Stimulated activated naive B cell treated with anti-CD40 and anti-IgM and Interleukin-4, amounts not matched to agents 10 μg/mL and 1 μg/mL and 100 μg/mL, for 72 hours (primary cell): ENCODE measurements at regions not wholly inside any gene's neighbourhood (a gene's known extent, or its start where the extent isn't known, plus 50 kb on each side); places are given as distances from the start of the nearest gene placed in this dataset.
"Not testable (repeated sequence)": the region's sequence is repeated elsewhere in the genome, so short reads cannot be mapped to it uniquely, and the experiment has no call there.

Source experiments
- ATAC-seq, 2 donors: fragments of 150-1000 bp; cut with Tn5 transposase; replicated peaks; 2 replicates each; pipeline ENCODE4 v1.10.0; 2021; ENCODE audit warnings: moderate library complexity in 1 of 2
- DNase-seq: peaks from one replicate; pipeline ENCODE4 v3.0.0; 2021
- H3K27ac Mint-ChIP-seq: one replicate; pipeline ENCODE4 v1.8.0; 2022; ENCODE audit warnings: mild to moderate bottlenecking, mixed read lengths
- H3K27me3 Mint-ChIP-seq, 2 donors: one replicate each; pipeline ENCODE4 v1.8.0; 2022; ENCODE audit warnings: mixed read lengths in 2 of 2
- H3K36me3 Mint-ChIP-seq, 2 donors: one replicate each; pipeline ENCODE4 v1.8.0; 2022; ENCODE audit warnings: mixed read lengths in 2 of 2, mild to moderate bottlenecking in 1 of 2
- H3K4me1 Mint-ChIP-seq, 2 donors: one replicate each; pipeline ENCODE4 v1.8.0; 2022; ENCODE audit warnings: mixed read lengths in 2 of 2, mild to moderate bottlenecking in 1 of 2
- H3K4me3 Mint-ChIP-seq, 2 donors: one replicate each; pipeline ENCODE4 v1.8.0; 2022; ENCODE audit warnings: mild to moderate bottlenecking in 2 of 2, mixed read lengths in 2 of 2, moderate library complexity in 1 of 2
- H3K9me3 Mint-ChIP-seq, 2 donors: one replicate each; pipeline ENCODE4 v1.8.0; 2022; ENCODE audit warnings: mixed read lengths in 2 of 2, mild to moderate bottlenecking in 1 of 2

GRCh38 chrX:117508021-117508420 is 608.6 kb downstream of the KLHL13 start:
- H3K9me3 Mint-ChIP-seq = peaks cover 2 to 8% of the 10 kb centered on the region in 2 donors
- no peak overlapping the region for H3K4me3 Mint-ChIP-seq
- ATAC-seq = no peak
- H3K27ac Mint-ChIP-seq = no peak overlapping the region
- H3K4me1 Mint-ChIP-seq = no peaks in the 10 kb centered on the region
- H3K27me3 Mint-ChIP-seq = no peaks in the 10 kb centered on the region
- H3K36me3 Mint-ChIP-seq = no peaks in the 10 kb centered on the region
- no peak for DNase-seq

GRCh38 chrX:117487421-117487820 is 629.2 kb downstream of the KLHL13 start:
- no peak for ATAC-seq
- DNase-seq = no peak
- Mint-ChIP-seq H3K4me1 (no peaks in the 10 kb centered on the region), H3K4me3 (no peak overlapping the region), H3K27me3 (no peaks in the 10 kb centered on the region), H3K9me3 (peaks cover 0 to 2% of the 10 kb centered on the region in 2 donors), H3K27ac (no peak overlapping the region), H3K36me3 (no peaks in the 10 kb centered on the region)

GRCh38 chrX:117483950-117484349 is 632.7 kb downstream of the KLHL13 start:
- Mint-ChIP-seq H3K27ac (no peak overlapping the region), H3K36me3 (no peaks in the 10 kb centered on the region), H3K4me1 (no peaks in the 10 kb centered on the region), H3K27me3 (no peaks in the 10 kb centered on the region), H3K9me3 (peaks cover 0 to 7% of the 10 kb centered on the region in 2 donors), H3K4me3 (no peak overlapping the region)
- DNase-seq (no peak), ATAC-seq (no peak)

- no peaks in the 10 kb centered on the region for H3K27me3 Mint-ChIP-seq
- H3K27ac Mint-ChIP-seq = no peak overlapping the region
Measured at GRCh38 chrX:117458243-117458968, 658.2 kb downstream of the KLHL13 start.

GRCh38 chrX:117455787-117456186 is 660.8 kb downstream of the KLHL13 start:
- Mint-ChIP-seq H3K27me3 (no peaks in the 10 kb centered on the region), H3K36me3 (no peaks in the 10 kb centered on the region), H3K4me3 (no peak overlapping the region), H3K4me1 (no peaks in the 10 kb centered on the region), H3K9me3 (peaks cover 0 to 8% of the 10 kb centered on the region in 2 donors), H3K27ac (no peak overlapping the region)
- ATAC-seq (no peak), DNase-seq (no peak)

More at GRCh38 chrX:117458243-117458968, 658.2 kb downstream of the KLHL13 start:
- no peak overlapping the region for H3K4me3 Mint-ChIP-seq
- no peaks in the 10 kb centered on the region for H3K4me1 Mint-ChIP-seq
- no peaks in the 10 kb centered on the region for H3K36me3 Mint-ChIP-seq
- peaks cover under 1 to 16% of the 10 kb centered on the region in 2 donors for H3K9me3 Mint-ChIP-seq
- DNase-seq (no peak), ATAC-seq (no peak)

- H3K36me3 Mint-ChIP-seq = no peaks in the 10 kb centered on the region
- no peak overlapping the region for H3K4me3 Mint-ChIP-seq
- ATAC-seq = no peak
- no peak overlapping the region for H3K27ac Mint-ChIP-seq
- no peak for DNase-seq
- no peaks in the 10 kb centered on the region for H3K4me1 Mint-ChIP-seq
- peaks cover 0 to 2% of the 10 kb centered on the region in 2 donors for H3K9me3 Mint-ChIP-seq
- H3K27me3 Mint-ChIP-seq = no peaks in the 10 kb centered on the region
Measured at GRCh38 chrX:117429501-117429900, 687.1 kb downstream of the KLHL13 start.

GRCh38 chrX:117407449-117408150 is 709.0 kb downstream of the KLHL13 start:
- H3K4me1 Mint-ChIP-seq = no peaks in the 10 kb centered on the region
- ATAC-seq = no peak
- H3K9me3 Mint-ChIP-seq = peaks cover 0 to 5% of the 10 kb centered on the region in 2 donors
- no peak for DNase-seq
- no peak overlapping the region for H3K27ac Mint-ChIP-seq
- H3K27me3 Mint-ChIP-seq = no peaks in the 10 kb centered on the region
- no peak overlapping the region for H3K4me3 Mint-ChIP-seq
- H3K36me3 Mint-ChIP-seq = no peaks in the 10 kb centered on the region

- no peak for ATAC-seq
- Mint-ChIP-seq H3K27ac (no peak overlapping the region), H3K4me3 (no peak overlapping the region), H3K36me3 (no peaks in the 10 kb centered on the region), H3K9me3 (no peaks in the 10 kb centered on the region), H3K27me3 (no peaks in the 10 kb centered on the region), H3K4me1 (no peaks in the 10 kb centered on the region)
- no peak for DNase-seq
Measured at GRCh38 chrX:117400839-117401238, 715.8 kb downstream of the KLHL13 start.

GRCh38 chrX:117400005-117400404 is 716.6 kb downstream of the KLHL13 start:
- no peak for DNase-seq
- Mint-ChIP-seq H3K27ac (no peak overlapping the region), H3K4me1 (no peaks in the 10 kb centered on the region), H3K9me3 (no peaks in the 10 kb centered on the region), H3K27me3 (no peaks in the 10 kb centered on the region), H3K36me3 (no peaks in the 10 kb centered on the region), H3K4me3 (no peak overlapping the region)
- no peak for ATAC-seq

GRCh38 chrX:117397844-117398243 is 718.8 kb downstream of the KLHL13 start:
- Mint-ChIP-seq H3K4me1 (no peaks in the 10 kb centered on the region), H3K27me3 (no peaks in the 10 kb centered on the region), H3K36me3 (no peaks in the 10 kb centered on the region), H3K4me3 (no peak overlapping the region), H3K27ac (no peak overlapping the region), H3K9me3 (no peaks in the 10 kb centered on the region)
- DNase-seq (no peak), ATAC-seq (no peak)

- H3K4me1 Mint-ChIP-seq, ATAC-seq, H3K27ac Mint-ChIP-seq, DNase-seq, H3K27me3 Mint-ChIP-seq, H3K4me3 Mint-ChIP-seq, H3K9me3 Mint-ChIP-seq, H3K36me3 Mint-ChIP-seq: not testable (repeated sequence)
Measured at GRCh38 chrX:117394506-117395070, 722.0 kb downstream of the KLHL13 start.

- not testable (repeated sequence) for H3K4me1 Mint-ChIP-seq, H3K27ac Mint-ChIP-seq, H3K27me3 Mint-ChIP-seq
Measured at GRCh38 chrX:117392360-117392759, 724.2 kb downstream of the KLHL13 start.

GRCh38 chrX:117376460-117376859 is 740.1 kb downstream of the KLHL13 start:
- H3K9me3 Mint-ChIP-seq = peaks cover 0 to 4% of the 10 kb centered on the region in 2 donors
- no peak for ATAC-seq
- no peaks in the 10 kb centered on the region for H3K36me3 Mint-ChIP-seq

More at GRCh38 chrX:117392360-117392759, 724.2 kb downstream of the KLHL13 start:
- not testable (repeated sequence) for H3K4me3 Mint-ChIP-seq, ATAC-seq, DNase-seq, H3K9me3 Mint-ChIP-seq, H3K36me3 Mint-ChIP-seq

GRCh38 chrX:117335209-117335608 is 781.4 kb downstream of the KLHL13 start:
- Mint-ChIP-seq H3K4me3 (no peak overlapping the region), H3K9me3 (peaks cover 1 to 4% of the 10 kb centered on the region in 2 donors), H3K36me3 (no peaks in the 10 kb centered on the region), H3K27me3 (no peaks in the 10 kb centered on the region), H3K27ac (no peak overlapping the region), H3K4me1 (no peaks in the 10 kb centered on the region)
- ATAC-seq (no peak), DNase-seq (no peak)

More at GRCh38 chrX:117376460-117376859, 740.1 kb downstream of the KLHL13 start:
- DNase-seq = no peak
- H3K27ac Mint-ChIP-seq = no peak overlapping the region
- no peaks in the 10 kb centered on the region for H3K27me3 Mint-ChIP-seq
- H3K4me1 Mint-ChIP-seq = no peaks in the 10 kb centered on the region
- no peak overlapping the region for H3K4me3 Mint-ChIP-seq

- Mint-ChIP-seq H3K36me3 (no peaks in the 10 kb centered on the region), H3K4me3 (no peak overlapping the region), H3K27me3 (no peaks in the 10 kb centered on the region), H3K27ac (no peak overlapping the region), H3K4me1 (no peaks in the 10 kb centered on the region), H3K9me3 (peaks cover 0 to 6% of the 10 kb centered on the region in 2 donors)
- no peak for DNase-seq
- no peak for ATAC-seq
Measured at GRCh38 chrX:117327373-117327772, 789.2 kb downstream of the KLHL13 start.
